ENCODE measurements at regions not wholly inside any gene's neighbourhood (a gene's known extent, or its start where the extent isn't known, plus 50 kb on each side); places are given as distances from the start of the nearest gene placed in this dataset.

- TF ChIP-seq CTCF (IDR thresholded peaks at IDR 0.05 in 2 of 3, conservative IDR thresholded peaks at IDR 0.05 in 1 of 3; ENCODE audit: insufficient read depth in 2 of 3, low read depth in 1 of 3, low read length in 3 of 3) = no peak
- no peak for TF ChIP-seq MBD2 (IDR thresholded peaks at IDR 0.05; ENCODE audit: borderline replicate concordance, low read depth)
- no peak for TF ChIP-seq HEY1 (CRISPR knock-in tag; IDR thresholded peaks at IDR 0.05; ENCODE audit: borderline replicate concordance)
- no peak for TF ChIP-seq ZKSCAN1 (IDR thresholded peaks at IDR 0.05; ENCODE audit: low read depth, low read length)
- TF ChIP-seq CEBPB (tag; IDR thresholded peaks at IDR 0.05) = no peak
- TF ChIP-seq SOX6 (IDR thresholded peaks at IDR 0.05) = no peak
- no peak for TF ChIP-seq YY1 (IDR thresholded peaks at IDR 0.05; ENCODE audit: borderline replicate concordance in 1 of 3, control insufficient read depth in 1 of 3, extremely low read depth in 1 of 3, insufficient read depth in 3 of 3, insufficient read length in 1 of 3, insufficient replicate concordance in 2 of 3, low read depth in 1 of 3, low read length in 2 of 3)
- TF ChIP-seq GATAD2B (IDR thresholded peaks at IDR 0.05; ENCODE audit: borderline replicate concordance) = no peak
- no peak for TF ChIP-seq MTA3 (IDR thresholded peaks at IDR 0.05; ENCODE audit: borderline replicate concordance)
Observed at GRCh38 chr6:154925130-154925529, 70.0 kb upstream of the TIAM2 start.

Measured in K562 (cell line).